Inferior parietal cortex (tissue), 1 donor: ENCODE measurements at regions not wholly inside any gene's neighbourhood (a gene's known extent, or its start where the extent isn't known, plus 50 kb on each side); places are given as distances from the start of the nearest gene placed in this dataset.
"Not testable (repeated sequence)": the region's sequence is repeated elsewhere in the genome, so short reads cannot be mapped to it uniquely, and the experiment has no call there.

Source experiments
- DNase-seq: peaks from one replicate; pipeline ENCODE4 v3.0.0-alpha.2; 2016; ENCODE audit errors: extremely low spot score

DNA sequence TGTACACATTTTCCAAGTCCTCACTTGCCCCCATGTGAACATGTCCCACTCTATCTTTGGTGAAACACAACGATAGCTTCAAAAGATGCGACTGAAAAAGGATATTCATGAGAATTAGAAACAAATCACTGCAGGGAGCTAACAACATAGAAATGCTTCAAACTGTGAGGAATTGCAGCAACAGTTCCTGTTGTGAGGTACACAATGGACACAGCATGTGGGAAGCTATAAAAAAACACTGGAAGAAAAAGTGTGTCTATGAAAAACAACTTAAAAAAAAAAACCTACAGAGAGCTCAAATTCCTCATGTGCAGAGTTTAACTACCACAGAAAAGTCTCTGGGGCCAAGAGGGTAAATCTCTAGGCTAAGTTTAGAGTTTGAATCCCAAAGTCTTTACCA lies 51.6 kb upstream of the BLTP1 start:
- DNase-seq = no peak

DNA sequence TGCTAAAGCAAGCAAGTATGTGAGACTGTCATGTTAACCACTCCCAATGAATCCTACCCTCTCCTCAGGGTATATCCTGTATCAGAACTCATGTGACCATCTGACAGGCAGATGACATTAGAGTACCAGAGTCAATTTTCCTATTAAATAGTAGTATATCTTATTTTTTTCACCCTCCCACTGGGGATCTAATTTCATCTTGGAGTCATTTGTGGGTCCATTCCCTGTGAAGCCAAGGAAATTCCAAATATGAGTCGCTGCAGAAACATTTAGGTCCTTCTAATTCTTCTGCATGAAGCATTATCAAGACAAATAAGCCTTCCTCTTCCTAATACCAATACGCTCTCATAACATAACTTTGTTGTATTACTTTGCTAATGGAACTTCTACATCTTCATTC lies 52.2 kb upstream of the BLTP1 start:
- no peak for DNase-seq

- DNase-seq = no peak
These were observed 60.2 kb upstream of the BLTP1 start for GRCh38 chr4:122091836-122092405.

- no peak for DNase-seq
These were observed 60.7 kb upstream of the BLTP1 start for GRCh38 chr4:122091397-122091796.

GRCh38 chr4:122090989-122091388 lies 61.1 kb upstream of the BLTP1 start:
- DNase-seq = no peak

- DNase-seq = no peak
These were observed 65.6 kb upstream of the BLTP1 start for GRCh38 chr4:122086338-122087065.

GRCh38 chr4:122083989-122084388 lies 68.1 kb upstream of the BLTP1 start:
- DNase-seq = no peak

DNA sequence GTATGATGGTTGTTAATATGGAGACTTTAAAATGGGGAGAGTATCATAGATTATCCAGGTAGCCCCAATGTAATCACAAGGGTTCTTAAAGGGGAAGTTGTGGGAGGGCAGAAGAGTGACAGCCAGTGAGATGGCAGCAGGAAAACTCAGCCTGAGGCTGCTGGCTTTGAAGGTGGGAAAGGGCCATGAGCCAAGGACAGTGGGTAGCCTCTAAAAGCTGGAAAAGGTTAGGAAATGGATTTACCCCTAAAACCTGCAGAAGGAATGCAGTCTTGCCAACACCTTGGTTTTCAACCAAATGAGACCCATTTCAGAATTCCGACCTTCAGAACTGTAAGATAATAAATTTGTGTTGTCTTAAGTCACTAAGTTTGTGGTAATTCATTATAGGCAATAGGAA lies 68.8 kb upstream of the BLTP1 start:
- no peak for DNase-seq

DNA sequence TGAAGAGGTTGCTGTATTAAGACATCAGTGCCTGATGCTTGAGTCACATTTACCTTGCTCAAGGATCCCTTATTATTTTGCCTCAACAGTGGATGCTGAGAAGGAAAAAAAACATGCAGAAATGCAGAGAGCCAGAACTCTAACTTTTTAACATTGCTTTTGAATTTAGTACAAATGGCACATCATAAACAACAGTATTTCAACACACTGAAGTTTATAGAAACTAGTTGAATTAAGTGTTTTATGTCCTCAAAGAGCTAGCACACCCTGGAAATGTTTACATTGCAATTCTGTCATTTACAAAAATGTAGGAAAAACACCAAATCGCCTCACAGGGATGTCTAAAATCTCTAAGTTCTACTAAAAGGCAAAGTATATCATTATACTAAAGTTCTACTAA lies 69.5 kb upstream of the BLTP1 start:
- no peak for DNase-seq

DNA sequence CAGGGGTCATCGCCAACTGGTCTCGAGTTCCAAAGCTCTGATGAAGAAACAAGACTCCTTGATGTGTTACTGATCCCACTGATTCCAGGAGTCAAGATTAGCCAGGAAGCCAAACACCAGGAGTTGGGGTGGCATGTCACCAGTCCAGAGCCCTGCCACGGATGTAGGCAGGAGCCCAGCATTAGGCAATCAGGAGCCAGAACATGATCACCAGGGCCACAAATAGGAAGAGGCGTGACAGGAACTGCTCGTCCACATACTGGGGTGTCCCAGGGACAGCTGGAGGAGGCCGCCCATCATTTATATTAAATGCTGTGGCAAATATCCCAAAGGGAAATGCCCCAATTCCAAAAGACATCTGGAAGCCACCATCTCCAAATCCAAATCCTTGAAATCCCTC lies 74.5 kb upstream of the BLTP1 start:
- DNase-seq = not testable (repeated sequence)

GRCh38 chr4:122076835-122077234 lies 75.3 kb upstream of the BLTP1 start:
- not testable (repeated sequence) for DNase-seq

DNA sequence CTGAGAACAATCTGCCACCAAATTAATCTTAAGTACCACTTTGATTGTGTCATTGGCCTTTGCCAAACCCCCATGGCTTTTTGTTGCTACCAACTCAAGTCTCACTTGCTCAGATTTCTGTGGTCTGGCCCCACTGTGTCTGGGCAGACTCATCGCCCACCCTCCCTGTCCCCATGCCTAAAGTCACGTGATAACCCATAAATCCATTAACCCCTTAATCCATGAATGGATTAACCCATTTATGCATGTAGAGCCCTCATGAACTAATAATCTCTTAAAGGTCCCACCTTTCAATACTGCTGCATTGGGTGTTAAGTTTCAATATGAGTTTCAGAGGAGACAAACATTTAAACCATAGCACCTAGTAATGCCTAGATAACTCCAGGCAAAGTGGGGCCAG lies 78.5 kb upstream of the BLTP1 start:
- DNase-seq = no peak

DNA sequence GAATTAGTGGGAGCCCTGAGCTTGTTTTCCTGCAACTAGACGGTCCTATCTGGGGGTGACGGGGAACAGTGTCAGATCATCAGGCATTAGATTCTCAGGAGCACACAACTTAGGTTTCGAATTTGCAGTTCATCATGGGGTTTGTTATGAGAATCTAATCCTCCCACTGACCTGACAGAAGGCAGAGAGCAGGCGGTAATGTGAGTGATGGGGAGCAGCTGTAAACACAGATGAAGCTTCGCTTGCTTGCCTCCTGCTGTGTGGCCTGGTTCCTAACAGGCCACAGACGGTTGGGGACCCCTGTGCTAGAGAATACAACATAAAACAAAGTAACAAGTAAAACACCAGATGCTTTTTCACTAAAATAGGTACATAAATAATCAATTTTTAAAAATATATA lies 86.2 kb upstream of the BLTP1 start:
- no peak for DNase-seq

GRCh38 chr4:122065149-122065548 lies 87.0 kb upstream of the BLTP1 start:
- no peak for DNase-seq

DNA sequence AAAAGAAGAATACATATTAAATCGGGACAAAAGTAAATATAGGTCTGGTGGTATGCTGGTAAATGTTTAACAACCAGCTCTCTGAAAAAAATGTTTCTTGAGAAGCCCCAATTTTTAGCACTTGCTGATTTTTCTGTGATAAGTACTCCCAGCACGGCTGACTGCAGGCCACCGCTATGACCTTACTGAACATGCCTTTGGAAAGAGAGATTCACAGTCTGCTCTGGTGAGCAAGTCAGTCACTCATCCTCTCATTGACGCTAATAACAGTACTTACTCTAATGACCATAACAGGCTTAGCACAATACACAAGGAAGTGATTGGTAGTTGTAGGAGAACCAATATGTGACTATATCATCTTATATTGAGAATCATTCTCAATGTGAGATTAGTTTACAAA lies 98.9 kb upstream of the BLTP1 start:
- no peak for DNase-seq

- DNase-seq = no peak
These were observed 99.5 kb upstream of the BLTP1 start for GRCh38 chr4:122052677-122053076.

DNA sequence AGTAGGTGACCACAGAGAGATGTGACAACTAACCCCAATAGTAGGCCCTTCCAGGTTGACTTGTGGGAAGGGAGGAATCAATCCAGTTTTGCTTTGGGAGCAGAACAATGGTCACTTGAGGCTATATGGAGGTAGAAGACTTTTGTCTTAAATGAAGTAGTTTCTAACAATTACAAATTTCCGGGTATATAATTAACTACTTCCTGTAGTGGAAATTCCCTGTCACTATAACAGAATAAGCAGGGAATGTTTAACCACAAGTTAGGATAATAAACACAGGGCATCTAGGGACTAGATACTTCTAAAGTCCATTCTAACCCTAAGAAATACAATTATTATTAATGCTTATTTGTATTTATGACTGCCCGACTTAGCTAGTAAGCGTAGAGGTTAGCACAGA lies 99.0 kb upstream of the TRPC3 start:
- DNase-seq = no peak

- DNase-seq = no peak
These were observed 95.9 kb upstream of the TRPC3 start for GRCh38 chr4:122047456-122048425.

DNA sequence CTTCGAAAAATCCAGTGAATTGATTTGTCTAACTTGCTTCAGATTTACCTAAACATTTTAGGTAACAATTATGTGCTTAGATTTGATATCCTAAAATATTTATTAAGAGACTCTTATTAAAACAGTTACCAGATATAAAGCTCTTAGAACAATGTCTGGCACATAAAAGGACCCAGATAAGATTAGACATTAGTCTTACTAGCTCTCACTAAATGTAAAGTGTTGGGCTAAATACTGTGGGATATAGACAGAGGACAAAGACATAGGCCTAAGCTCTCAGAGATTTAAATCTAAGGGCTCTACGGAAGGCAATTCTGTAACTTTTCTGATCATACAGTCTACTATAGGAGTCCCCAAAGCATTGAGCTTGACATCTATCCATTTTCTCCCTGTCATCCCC lies 94.4 kb upstream of the TRPC3 start:
- DNase-seq = no peak

DNA sequence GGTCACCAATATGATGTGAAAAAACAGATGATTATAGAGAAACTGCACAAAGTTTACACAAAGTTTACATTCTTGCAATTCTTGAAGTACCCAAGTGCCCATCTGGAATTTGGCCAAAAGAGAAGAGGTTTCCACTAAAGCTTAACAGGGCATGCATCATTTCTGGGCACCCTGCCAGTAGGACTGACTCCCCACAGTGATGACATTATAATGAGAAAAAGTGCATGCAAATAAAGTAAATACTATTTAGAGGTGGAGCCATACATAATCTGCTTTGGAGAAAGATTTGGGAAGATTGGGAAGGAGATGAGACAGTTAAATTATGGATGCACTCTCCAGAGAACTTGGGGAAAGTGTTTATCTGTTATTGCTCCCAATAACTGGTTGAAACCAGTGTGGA lies 93.7 kb upstream of the TRPC3 start:
- DNase-seq = no peak

- DNase-seq = no peak
These were observed 92.6 kb upstream of the TRPC3 start for GRCh38 chr4:122044501-122044900.

- DNase-seq = no peak
These were observed 89.5 kb upstream of the TRPC3 start for GRCh38 chr4:122041312-122041711.

DNA sequence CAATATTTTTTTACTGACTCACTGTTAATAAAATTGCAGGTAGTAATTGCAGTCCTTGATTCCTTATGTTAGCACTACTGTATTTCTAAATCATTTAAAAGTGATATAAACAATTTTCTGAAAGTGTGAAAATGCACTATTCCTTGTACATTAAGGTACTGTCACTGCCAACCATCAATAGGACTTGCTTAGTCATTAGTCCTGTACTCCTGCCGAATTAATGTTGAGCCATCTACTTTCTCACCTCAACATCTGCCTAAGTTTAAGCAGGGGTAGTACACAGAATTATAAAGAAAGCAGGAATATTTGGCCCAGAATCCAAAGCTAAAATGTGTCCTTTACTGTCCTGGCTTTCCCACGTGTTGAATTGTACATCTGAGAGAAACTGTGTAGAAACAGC lies 87.0 kb upstream of the TRPC3 start:
- no peak for DNase-seq
